ENCODE measurements at regions not wholly inside any gene's neighbourhood (a gene's known extent, or its start where the extent isn't known, plus 50 kb on each side); places are given as distances from the start of the nearest gene placed in this dataset.

- TF ChIP-seq GATA2 (IDR thresholded peaks at IDR 0.05; ENCODE audit: insufficient read depth, insufficient read length, low read depth, low read length): no peak
- TF ChIP-seq POLR2AphosphoS5 (IDR thresholded peaks at IDR 0.05; ENCODE audit: insufficient read depth, low read depth, low read length): no peak
Measured at GRCh38 chr18:27527856-27528255, 342.7 kb upstream of the CHST9 start.
